HEK293T (cell line): ENCODE measurements at regions not wholly inside any gene's neighbourhood (a gene's known extent, or its start where the extent isn't known, plus 50 kb on each side); places are given as distances from the start of the nearest gene placed in this dataset.

Experiments used
- BHLHE40 ChIP-seq: fragments of 450-650 bp; IDR thresholded peaks from 2 replicates; pipeline ENCODE4 v1.6.1; 2016; ENCODE audit warnings: mild to moderate bottlenecking, moderate library complexity, borderline replicate concordance
- FOXA1 ChIP-seq: fragments of 450-650 bp; IDR thresholded peaks from 2 replicates; pipeline ENCODE4 v1.6.1; 2016; ENCODE audit warnings: mild to moderate bottlenecking
- FOXK2 ChIP-seq: fragments of 450-650 bp; IDR thresholded peaks from 2 replicates; pipeline ENCODE4 v1.6.1; 2016; ENCODE audit warnings: mild to moderate bottlenecking
- FOXM1 ChIP-seq: fragments of 450-650 bp; IDR thresholded peaks from 2 replicates; pipeline ENCODE4 v1.6.1; 2017; ENCODE audit warnings: mild to moderate bottlenecking, borderline replicate concordance
- SUZ12 ChIP-seq: fragments of 450-650 bp; IDR thresholded peaks from 2 replicates; pipeline ENCODE4 v1.6.1; 2016; ENCODE audit warnings: mild to moderate bottlenecking

DNA sequence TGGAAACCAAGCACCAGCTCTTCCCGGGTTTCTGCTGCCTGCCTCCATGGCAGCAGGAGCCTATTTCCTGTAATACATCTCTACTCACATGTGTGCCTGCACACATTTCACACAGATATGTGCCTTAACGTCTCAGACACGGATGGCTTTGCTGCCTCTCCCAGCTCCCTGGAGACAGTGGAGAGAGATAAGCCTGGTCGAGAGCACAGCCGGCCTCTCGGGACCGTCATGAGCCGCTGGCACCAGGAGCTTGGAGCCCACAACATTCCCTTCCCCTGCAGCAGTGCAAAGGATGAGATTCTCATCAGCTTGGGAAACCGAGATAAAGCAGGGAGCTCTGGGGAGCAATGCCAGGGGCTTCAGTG lies 587.7 kb downstream of the BRD1 start:
- TF ChIP-seq BHLHE40: no peak
- TF ChIP-seq FOXA1: no peak
- no peak for TF ChIP-seq SUZ12
- TF ChIP-seq FOXM1: no peak
- no peak for TF ChIP-seq FOXK2
